Mucosa of rectum (tissue), 2 donors: ENCODE measurements at regions not wholly inside any gene's neighbourhood (a gene's known extent, or its start where the extent isn't known, plus 50 kb on each side); places are given as distances from the start of the nearest gene placed in this dataset.
"Not testable (repeated sequence)": the region's sequence is repeated elsewhere in the genome, so short reads cannot be mapped to it uniquely, and the experiment has no call there.

Experiments used
- H3K27ac ChIP-seq, 2 donors: one replicate each; pipeline ENCODE4 v1.7.0; 2013; ENCODE audit warnings: inconsistent platforms in 2 of 2, low read depth in 2 of 2, low read length in 2 of 2
- H3K27me3 ChIP-seq, 2 donors: one replicate each; pipeline ENCODE4 v1.7.0; 2013; ENCODE audit warnings: low read length in 2 of 2; ENCODE audit not compliant: control insufficient read depth in 2 of 2, insufficient read depth in 2 of 2
- H3K36me3 ChIP-seq, 2 donors: one replicate each; pipeline ENCODE4 v1.7.0; 2013; ENCODE audit warnings: low read length in 2 of 2; ENCODE audit not compliant: control insufficient read depth in 2 of 2, insufficient read depth in 2 of 2
- H3K4me1 ChIP-seq, 2 donors: one replicate each; pipeline ENCODE4 v1.7.0; 2013; ENCODE audit warnings: low read length in 2 of 2, mild to moderate bottlenecking in 1 of 2; ENCODE audit not compliant: control insufficient read depth in 2 of 2, insufficient read depth in 2 of 2
- H3K4me3 ChIP-seq, 2 donors: one replicate each; pipeline ENCODE4 v1.7.0; 2013; ENCODE audit warnings: low read length in 2 of 2
- H3K9ac ChIP-seq, 2 donors: one replicate each; pipeline ENCODE4 v1.7.0; 2013; ENCODE audit warnings: low read length in 2 of 2, low read depth in 1 of 2, mild to moderate bottlenecking in 1 of 2
- H3K9me3 ChIP-seq, 2 donors: one replicate each; pipeline ENCODE4 v1.7.0; 2013; ENCODE audit warnings: low read length in 2 of 2; ENCODE audit not compliant: control insufficient read depth in 2 of 2
- donor health status: healthy.
- donor health status: Normal muscosa, but diverticular disease.

GRCh38 chr12:9354009-9354754, 146.0 kb upstream of the PZP start:
- H3K27me3 ChIP-seq, H3K4me3 ChIP-seq, H3K4me1 ChIP-seq, H3K36me3 ChIP-seq, H3K27ac ChIP-seq, H3K9ac ChIP-seq, H3K9me3 ChIP-seq: not testable (repeated sequence)

DNA sequence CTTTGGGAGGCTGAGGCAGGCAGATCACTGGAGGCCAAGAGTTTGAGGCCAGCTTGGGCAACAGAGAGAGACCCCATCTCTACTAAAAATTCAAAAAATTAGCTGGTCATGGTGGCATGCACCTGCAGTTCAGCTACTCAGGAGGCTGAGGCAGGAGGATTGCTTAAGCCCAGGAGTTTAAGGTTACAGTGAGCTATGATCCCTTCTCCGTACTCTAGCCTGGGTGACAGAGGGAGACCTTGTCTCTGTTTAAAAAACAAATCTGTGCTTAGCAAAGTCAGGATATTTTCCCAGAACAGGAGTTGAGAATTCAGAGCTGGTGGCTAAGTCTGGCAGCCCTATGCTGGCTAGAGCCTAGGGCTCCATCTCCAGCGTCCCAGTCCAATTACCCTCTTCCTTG, 142.9 kb upstream of the PZP start:
- no peaks in the 10 kb centered on the region for H3K36me3 ChIP-seq
- H3K9me3 ChIP-seq, result peaks cover 6 to 10% of the 10 kb centered on the region in 2 donors
- no peaks in the 10 kb centered on the region for H3K27me3 ChIP-seq
- H3K9ac ChIP-seq, result no peak overlapping the region
- no peaks in the 10 kb centered on the region for H3K4me1 ChIP-seq
- no peak overlapping the region for H3K4me3 ChIP-seq
- no peak overlapping the region for H3K27ac ChIP-seq

DNA sequence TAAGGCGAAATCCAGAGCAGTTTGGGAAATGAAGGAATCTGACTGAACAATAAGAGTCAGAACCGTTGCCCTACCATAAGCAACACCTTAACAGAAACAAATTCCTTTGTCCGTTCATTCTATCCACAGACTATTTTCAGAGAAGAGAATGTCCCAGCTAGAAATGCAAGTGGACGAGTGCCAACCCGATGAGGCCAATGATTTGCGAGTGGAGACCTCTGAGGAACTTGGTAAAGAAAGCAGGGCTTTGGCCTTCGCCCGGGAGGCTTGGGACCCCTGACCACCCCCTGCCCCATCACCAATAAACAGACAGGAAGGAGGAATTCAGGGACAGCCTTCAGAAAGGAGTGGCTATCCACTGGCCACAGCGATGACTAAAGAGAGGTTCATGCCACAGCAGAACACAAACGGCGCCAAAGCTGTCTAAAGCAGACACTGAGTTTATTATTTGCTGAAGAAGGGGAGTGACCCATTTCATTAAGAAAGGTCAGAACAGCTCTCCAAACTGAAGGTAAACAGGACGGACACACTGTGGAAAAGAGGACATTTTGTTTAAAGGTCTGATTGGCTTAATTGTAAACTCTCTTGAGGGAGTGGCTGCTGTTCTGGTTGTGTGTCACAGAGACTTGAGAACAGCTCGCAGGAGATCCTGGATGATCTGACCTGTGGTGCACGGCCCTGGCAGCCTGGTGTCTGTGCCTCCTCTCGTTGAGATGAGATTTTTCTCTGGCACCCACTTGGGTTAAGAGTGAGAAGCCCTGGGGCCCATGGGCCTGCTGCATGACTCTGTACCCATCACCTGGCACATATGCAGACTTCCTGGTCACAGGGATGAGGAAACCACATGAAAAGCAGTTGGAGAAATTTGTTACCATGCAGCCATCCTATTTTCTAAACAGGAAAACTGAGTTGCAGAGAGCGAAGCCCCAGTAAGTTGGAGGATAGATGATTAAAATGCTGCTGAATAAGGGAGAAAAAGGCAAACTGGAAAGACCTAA, 142.0 kb upstream of the PZP start:
- Histone ChIP-seq H3K9ac (no peak overlapping the region), H3K27me3 (no peaks in the 10 kb centered on the region), H3K36me3 (no peaks in the 10 kb centered on the region), H3K9me3 (peaks cover 6 to 10% of the 10 kb centered on the region in 2 donors), H3K4me3 (no peak overlapping the region), H3K27ac (no peak overlapping the region), H3K4me1 (no peaks in the 10 kb centered on the region)

GRCh38 chr12:9348906-9349518, 140.8 kb upstream of the PZP start:
- Histone ChIP-seq H3K27me3 (no peaks in the 10 kb centered on the region), H3K9ac (no peak overlapping the region), H3K27ac (no peak overlapping the region), H3K36me3 (no peaks in the 10 kb centered on the region), H3K4me1 (no peaks in the 10 kb centered on the region), H3K4me3 (no peak overlapping the region), H3K9me3 (peaks cover 6 to 10% of the 10 kb centered on the region in 2 donors)

DNA sequence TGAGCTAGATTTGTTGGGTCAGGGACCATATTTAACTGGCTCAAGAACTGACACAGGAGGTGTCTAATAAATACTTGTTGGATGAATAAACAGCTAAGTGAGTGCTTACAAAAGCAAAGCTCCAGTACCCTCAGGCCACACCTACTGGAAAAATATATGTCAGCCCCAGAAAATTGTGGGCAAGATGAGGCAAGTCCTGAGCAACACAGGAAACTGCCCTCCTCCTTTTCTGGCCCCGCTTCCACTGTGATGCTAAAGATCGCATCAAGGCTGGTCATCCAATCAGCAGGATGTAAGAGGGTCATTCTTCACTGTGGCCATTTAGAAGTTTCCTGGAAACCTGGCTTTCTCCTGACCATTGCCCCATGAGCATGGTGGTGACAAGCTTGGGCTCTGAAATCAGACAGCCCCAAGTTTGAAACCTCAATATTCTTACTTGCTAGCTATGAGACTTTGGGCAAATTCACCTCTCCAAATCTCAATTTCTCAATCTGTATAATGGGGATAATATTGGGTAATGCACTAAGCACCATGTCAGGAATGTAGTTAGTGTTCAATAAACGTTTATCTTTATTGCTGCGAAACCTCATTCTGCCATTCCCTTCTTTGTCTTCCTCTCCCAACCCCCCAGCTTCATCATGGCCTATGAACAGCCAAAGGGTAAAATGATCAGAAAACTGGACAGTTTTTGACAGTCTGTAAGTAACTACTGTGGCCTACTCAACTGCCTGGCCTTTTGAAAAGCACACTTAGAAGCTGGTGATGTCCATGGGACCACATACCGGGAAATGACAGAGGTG, 139.3 kb upstream of the PZP start:
- H3K36me3 ChIP-seq, result no peaks in the 10 kb centered on the region
- H3K27ac ChIP-seq, result no peak overlapping the region
- H3K27me3 ChIP-seq, result no peaks in the 10 kb centered on the region
- no peak overlapping the region for H3K9ac ChIP-seq
- H3K4me3 ChIP-seq, result no peak overlapping the region
- H3K4me1 ChIP-seq, result no peaks in the 10 kb centered on the region
- H3K9me3 ChIP-seq, result no peaks in the 10 kb centered on the region

DNA sequence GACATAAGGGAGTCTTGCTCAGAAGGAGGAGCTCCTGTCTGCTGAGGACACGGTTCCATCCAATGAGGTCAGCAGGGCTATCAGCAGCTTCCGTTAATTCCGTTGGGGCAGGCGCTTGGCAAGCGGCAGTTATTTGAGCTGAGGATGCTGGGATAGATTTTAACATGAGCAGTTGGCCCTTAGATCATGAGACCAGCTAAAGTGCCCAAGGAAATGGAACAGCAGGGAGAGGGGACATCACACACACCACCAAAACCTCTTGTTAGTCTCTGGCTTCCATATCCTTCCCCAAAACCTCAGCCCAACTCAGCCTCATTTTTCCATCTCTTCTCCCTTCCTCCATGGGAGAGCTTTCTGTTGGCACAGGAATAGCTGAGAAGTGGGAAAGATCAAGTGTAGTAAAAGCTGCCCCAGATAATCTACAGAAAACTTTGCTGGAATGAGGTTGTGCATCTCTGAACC, 138.7 kb upstream of the PZP start:
- no peaks in the 10 kb centered on the region for H3K27me3 ChIP-seq
- H3K4me1 ChIP-seq, result no peaks in the 10 kb centered on the region
- H3K9ac ChIP-seq, result no peak overlapping the region
- no peaks in the 10 kb centered on the region for H3K9me3 ChIP-seq
- no peaks in the 10 kb centered on the region for H3K36me3 ChIP-seq
- H3K4me3 ChIP-seq, result no peak overlapping the region
- H3K27ac ChIP-seq, result no peak overlapping the region

DNA sequence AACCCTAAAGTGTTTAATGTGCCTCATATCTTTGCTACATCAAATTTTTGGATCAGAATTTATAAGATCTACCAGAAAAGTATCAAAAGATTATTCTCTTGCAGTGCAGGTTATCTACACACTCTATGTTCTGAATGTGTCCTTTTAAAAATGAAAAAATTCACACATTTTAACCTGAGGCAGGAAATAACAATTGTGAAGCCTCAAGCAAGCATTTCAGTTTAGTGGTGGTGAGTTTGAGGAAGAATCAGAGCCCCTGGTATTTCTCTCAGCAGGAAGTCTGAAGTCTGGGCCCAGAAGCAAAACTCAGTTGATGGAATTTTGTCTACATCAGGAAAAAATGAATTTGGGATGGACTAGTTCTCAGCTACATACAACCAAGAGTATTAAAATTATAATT, 137.0 kb upstream of the PZP start:
- no peak overlapping the region for H3K4me3 ChIP-seq
- H3K27ac ChIP-seq, result no peak overlapping the region
- H3K9ac ChIP-seq, result no peak overlapping the region
- H3K36me3 ChIP-seq, result no peaks in the 10 kb centered on the region
- no peaks in the 10 kb centered on the region for H3K4me1 ChIP-seq
- no peaks in the 10 kb centered on the region for H3K27me3 ChIP-seq
- no peaks in the 10 kb centered on the region for H3K9me3 ChIP-seq

DNA sequence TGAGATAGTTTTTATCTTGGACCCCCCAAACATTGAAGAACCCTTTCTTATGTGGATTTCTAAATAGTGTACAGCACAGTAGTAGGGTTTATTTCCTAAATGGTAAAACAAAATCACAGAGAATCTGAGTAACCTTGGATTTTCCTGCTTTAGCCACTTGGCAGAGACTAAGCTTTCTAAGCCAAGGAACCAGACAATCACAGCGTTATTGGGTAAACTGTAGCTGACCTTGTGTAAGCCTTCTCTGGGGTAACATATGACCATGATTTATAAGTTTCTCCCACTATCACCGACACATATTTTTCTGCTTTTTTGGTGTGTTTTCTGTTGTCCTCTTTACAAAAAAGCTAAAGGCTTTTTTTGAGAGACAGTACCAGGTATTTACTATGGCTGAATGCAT, 136.3 kb upstream of the PZP start:
- Histone ChIP-seq H3K27ac (no peak overlapping the region), H3K9me3 (no peaks in the 10 kb centered on the region), H3K4me3 (no peak overlapping the region), H3K4me1 (no peaks in the 10 kb centered on the region), H3K27me3 (no peaks in the 10 kb centered on the region), H3K9ac (no peak overlapping the region), H3K36me3 (no peaks in the 10 kb centered on the region)

GRCh38 chr12:9343731-9344130, 135.5 kb upstream of the PZP start:
- no peaks in the 10 kb centered on the region for H3K4me1 ChIP-seq
- H3K27me3 ChIP-seq, result no peaks in the 10 kb centered on the region
- H3K36me3 ChIP-seq, result no peaks in the 10 kb centered on the region
- H3K4me3 ChIP-seq, result no peak overlapping the region
- no peak overlapping the region for H3K9ac ChIP-seq
- H3K27ac ChIP-seq, result no peak overlapping the region
- no peaks in the 10 kb centered on the region for H3K9me3 ChIP-seq
